BJ (cell line): ENCODE measurements at regions not wholly inside any gene's neighbourhood (a gene's known extent, or its start where the extent isn't known, plus 50 kb on each side); places are given as distances from the start of the nearest gene placed in this dataset.
"Not testable (repeated sequence)": the region's sequence is repeated elsewhere in the genome, so short reads cannot be mapped to it uniquely, and the experiment has no call there.

ENCODE experiments used
- CTCF ChIA-PET: fragments of 350-600 bp; formaldehyde crosslinking; extraction: SDS; loops from one replicate; lab custom pipeline; 2021; ENCODE audit warnings: antibody characterized with exemption, inconsistent platforms; lab: Yijun Ruan, JAX
- POLR2A ChIA-PET: fragments of 300-600 bp; sonication (Branson Sonifier 250); formaldehyde crosslinking; extraction: SDS; loops from one replicate; lab custom pipeline; 2021; ENCODE audit warnings: antibody characterized with exemption; lab: Charles Lee
- DNase-seq: peaks from one replicate; pipeline ENCODE4 v3.0.0-alpha.2; 2011; ENCODE audit warnings: low read depth
- H3K27me3 ChIP-seq: 2 replicates; pipeline ENCODE4 v1.6.0; 2011; ENCODE audit warnings: low read length; ENCODE audit not compliant: control insufficient read depth, insufficient read depth
- H3K36me3 ChIP-seq: 2 replicates; pipeline ENCODE4 v1.5.1; 2011; ENCODE audit warnings: low read length; ENCODE audit not compliant: control insufficient read depth, insufficient read depth
- H3K4me3 ChIP-seq: 2 replicates; pipeline ENCODE4 v1.5.1; 2011; ENCODE audit warnings: low read depth, mild to moderate bottlenecking, control low read depth, low read length
- TF ChIP-seq, protein P1 (sequence below): IDR thresholded peaks from 2 replicates; pipeline ENCODE4 v1.5.1; 2011; ENCODE audit warnings: low read depth, mild to moderate bottlenecking, control low read depth, inconsistent platforms, low read length, moderate library complexity; ENCODE audit not compliant: insufficient read depth

GRCh38 chr7:4345004-4345403 is 337.1 kb upstream of the FOXK1 start:
- TF ChIP-seq, protein P1, sequence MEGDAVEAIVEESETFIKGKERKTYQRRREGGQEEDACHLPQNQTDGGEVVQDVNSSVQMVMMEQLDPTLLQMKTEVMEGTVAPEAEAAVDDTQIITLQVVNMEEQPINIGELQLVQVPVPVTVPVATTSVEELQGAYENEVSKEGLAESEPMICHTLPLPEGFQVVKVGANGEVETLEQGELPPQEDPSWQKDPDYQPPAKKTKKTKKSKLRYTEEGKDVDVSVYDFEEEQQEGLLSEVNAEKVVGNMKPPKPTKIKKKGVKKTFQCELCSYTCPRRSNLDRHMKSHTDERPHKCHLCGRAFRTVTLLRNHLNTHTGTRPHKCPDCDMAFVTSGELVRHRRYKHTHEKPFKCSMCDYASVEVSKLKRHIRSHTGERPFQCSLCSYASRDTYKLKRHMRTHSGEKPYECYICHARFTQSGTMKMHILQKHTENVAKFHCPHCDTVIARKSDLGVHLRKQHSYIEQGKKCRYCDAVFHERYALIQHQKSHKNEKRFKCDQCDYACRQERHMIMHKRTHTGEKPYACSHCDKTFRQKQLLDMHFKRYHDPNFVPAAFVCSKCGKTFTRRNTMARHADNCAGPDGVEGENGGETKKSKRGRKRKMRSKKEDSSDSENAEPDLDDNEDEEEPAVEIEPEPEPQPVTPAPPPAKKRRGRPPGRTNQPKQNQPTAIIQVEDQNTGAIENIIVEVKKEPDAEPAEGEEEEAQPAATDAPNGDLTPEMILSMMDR = no peak
- H3K27me3 ChIP-seq = no peaks in the 10 kb centered on the region
- DNase-seq = no peak
- CTCF ChIA-PET = no interaction called here
- H3K4me3 ChIP-seq = no peak overlapping the region
- H3K36me3 ChIP-seq = no peaks in the 10 kb centered on the region
- POLR2A ChIA-PET = no interaction called here

GRCh38 chr7:4352069-4352468 is 330.0 kb upstream of the FOXK1 start:
- H3K27me3 ChIP-seq = no peaks in the 10 kb centered on the region
- POLR2A ChIA-PET = no interaction called here
- CTCF ChIA-PET = no interaction called here

DNA sequence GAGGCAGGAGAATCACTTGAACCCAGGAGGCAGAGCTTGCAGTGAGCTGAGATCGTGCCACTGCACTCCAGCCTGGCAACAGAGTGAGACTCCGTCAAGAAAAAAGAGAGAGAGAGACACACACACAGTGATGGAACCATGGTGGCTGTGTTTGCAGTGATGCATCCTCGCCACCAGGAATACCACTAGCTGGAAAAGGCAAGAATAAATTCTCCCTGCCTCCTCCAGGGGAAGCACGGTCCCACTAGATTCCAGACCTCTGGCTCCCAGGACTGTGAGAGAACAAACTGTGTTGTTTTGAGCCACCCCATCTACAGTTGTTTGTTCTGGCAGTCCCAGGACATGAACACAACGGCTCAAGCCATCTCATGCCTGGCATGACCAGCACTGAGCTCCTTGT is 320.3 kb upstream of the FOXK1 start:
- TF ChIP-seq, protein P1 = no peak
- H3K4me3 ChIP-seq = no peak overlapping the region
- ChIA-PET POLR2A (no interaction called here), CTCF (no interaction called here)
- no peaks in the 10 kb centered on the region for H3K27me3 ChIP-seq
- DNase-seq = no peak
- H3K36me3 ChIP-seq = no peaks in the 10 kb centered on the region

More at GRCh38 chr7:4352069-4352468, 330.0 kb upstream of the FOXK1 start:
- DNase-seq = no peak
- Histone ChIP-seq H3K4me3 (no peak overlapping the region), H3K36me3 (no peaks in the 10 kb centered on the region)
- TF ChIP-seq, protein P1 = no peak

- CTCF ChIA-PET = no interaction called here
- POLR2A ChIA-PET = no interaction called here
Observed at GRCh38 chr7:4383584-4383983, 298.5 kb upstream of the FOXK1 start.

DNA sequence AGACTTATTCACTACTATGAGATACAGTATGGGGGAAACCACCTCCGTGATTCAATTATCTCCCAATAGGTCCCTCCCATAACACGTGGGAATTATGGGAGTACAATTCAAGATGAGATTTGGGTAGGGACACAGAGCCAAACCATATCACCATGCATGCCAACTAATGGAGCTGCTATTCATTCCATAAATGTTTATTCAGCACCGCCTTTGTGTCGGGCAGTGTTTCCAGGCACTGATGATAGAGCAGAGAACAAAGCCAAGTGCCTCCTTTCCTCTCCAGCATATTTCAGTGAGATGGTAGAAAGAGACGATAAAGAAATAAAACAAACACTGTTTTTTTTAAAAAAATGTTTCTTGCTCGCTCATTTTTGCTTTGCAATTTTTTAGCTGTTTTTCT is 295.9 kb upstream of the FOXK1 start:
- ChIA-PET CTCF (no interaction called here), POLR2A (no interaction called here)
- DNase-seq = no peak
- Histone ChIP-seq H3K36me3 (no peaks in the 10 kb centered on the region), H3K27me3 (no peaks in the 10 kb centered on the region), H3K4me3 (no peak overlapping the region)
- TF ChIP-seq, protein P1 = no peak

More at GRCh38 chr7:4383584-4383983, 298.5 kb upstream of the FOXK1 start:
- Histone ChIP-seq H3K36me3 (no peaks in the 10 kb centered on the region), H3K27me3 (no peaks in the 10 kb centered on the region), H3K4me3 (no peak overlapping the region)
- TF ChIP-seq, protein P1 = no peak
- DNase-seq = no peak

GRCh38 chr7:4391103-4391502 is 291.0 kb upstream of the FOXK1 start:
- H3K4me3 ChIP-seq, CTCF ChIA-PET, POLR2A ChIA-PET, H3K27me3 ChIP-seq, DNase-seq, H3K36me3 ChIP-seq: not testable (repeated sequence)
